ENCODE measurements at regions not wholly inside any gene's neighbourhood (a gene's known extent, or its start where the extent isn't known, plus 50 kb on each side); places are given as distances from the start of the nearest gene placed in this dataset.

DNA sequence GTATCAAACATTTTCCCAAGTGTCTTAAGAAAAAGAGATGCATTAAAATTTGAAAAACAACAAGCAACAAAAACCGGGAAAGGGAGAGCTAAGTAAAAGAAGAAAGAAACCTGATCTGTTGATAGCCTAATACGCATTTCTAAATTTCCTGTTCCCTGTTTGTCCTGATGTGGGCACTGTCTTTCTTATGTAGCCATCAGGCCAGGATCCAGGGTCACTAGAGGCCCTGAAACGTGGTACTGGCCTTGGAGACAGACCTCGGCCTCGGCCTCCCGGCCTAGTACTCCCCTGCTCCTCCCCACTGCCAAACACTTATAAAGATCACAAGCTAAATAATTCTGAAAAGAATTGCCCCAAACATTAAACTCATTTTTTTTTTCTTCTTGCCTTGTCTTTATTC lies 547.2 kb downstream of the IRX1 start:
- H3K9me3 Mint-ChIP-seq (ENCODE audit: unreplicated experiment) = peaks cover 2% of the 10 kb centered on the region
- peaks cover 4% of the 10 kb centered on the region for H3K4me1 Mint-ChIP-seq (ENCODE audit: low read depth, unreplicated experiment)
- TF ChIP-seq, protein P1, sequence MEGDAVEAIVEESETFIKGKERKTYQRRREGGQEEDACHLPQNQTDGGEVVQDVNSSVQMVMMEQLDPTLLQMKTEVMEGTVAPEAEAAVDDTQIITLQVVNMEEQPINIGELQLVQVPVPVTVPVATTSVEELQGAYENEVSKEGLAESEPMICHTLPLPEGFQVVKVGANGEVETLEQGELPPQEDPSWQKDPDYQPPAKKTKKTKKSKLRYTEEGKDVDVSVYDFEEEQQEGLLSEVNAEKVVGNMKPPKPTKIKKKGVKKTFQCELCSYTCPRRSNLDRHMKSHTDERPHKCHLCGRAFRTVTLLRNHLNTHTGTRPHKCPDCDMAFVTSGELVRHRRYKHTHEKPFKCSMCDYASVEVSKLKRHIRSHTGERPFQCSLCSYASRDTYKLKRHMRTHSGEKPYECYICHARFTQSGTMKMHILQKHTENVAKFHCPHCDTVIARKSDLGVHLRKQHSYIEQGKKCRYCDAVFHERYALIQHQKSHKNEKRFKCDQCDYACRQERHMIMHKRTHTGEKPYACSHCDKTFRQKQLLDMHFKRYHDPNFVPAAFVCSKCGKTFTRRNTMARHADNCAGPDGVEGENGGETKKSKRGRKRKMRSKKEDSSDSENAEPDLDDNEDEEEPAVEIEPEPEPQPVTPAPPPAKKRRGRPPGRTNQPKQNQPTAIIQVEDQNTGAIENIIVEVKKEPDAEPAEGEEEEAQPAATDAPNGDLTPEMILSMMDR (IDR thresholded peaks at IDR 0.05; ENCODE audit: partially characterized antibody, unreplicated experiment) = no peak
- no peaks in the 10 kb centered on the region for H3K27me3 Mint-ChIP-seq (ENCODE audit: unreplicated experiment)
- H3K4me3 Mint-ChIP-seq (ENCODE audit: unreplicated experiment) = no peak overlapping the region
- no peaks in the 10 kb centered on the region for H3K36me3 Mint-ChIP-seq (ENCODE audit: unreplicated experiment)
- DNase-seq = no peak
- no peak overlapping the region for H3K27ac Mint-ChIP-seq (ENCODE audit: unreplicated experiment)

DNA sequence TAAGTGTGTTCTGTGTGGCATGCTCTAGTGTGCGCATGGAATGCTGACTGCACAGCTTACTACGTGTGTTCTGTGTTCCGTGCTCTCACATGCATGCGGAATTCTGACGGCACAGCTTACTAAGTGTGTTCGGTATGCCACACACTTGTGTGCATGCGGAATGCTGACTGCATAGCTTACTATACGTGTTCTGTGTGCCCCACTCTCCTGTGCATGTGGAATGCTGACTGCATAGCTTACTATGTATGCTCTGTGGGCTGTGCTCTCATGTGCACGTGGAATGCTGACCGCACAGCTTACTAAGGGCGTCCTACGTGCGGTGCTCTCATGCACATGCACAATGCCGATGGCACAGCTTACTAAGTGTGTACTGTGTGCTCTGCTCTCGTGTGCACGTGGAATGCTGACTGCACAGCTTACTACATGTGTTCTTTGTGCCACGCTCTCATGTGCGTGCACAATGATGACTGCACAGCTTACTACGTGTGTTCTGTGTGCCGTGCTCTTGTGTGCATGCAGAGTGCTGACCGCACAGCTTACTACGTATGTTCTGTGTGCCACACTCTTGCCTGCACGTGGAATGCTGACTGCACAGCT lies 548.9 kb downstream of the IRX1 start:
- TF ChIP-seq, protein P1 (IDR thresholded peaks at IDR 0.05; ENCODE audit: partially characterized antibody, unreplicated experiment) = no peak
- Mint-ChIP-seq H3K9me3 (ENCODE audit: unreplicated experiment) (peaks cover 2% of the 10 kb centered on the region), H3K36me3 (ENCODE audit: unreplicated experiment) (no peaks in the 10 kb centered on the region), H3K4me1 (ENCODE audit: low read depth, unreplicated experiment) (peaks cover 4% of the 10 kb centered on the region), H3K27me3 (ENCODE audit: unreplicated experiment) (no peaks in the 10 kb centered on the region), H3K4me3 (ENCODE audit: unreplicated experiment) (no peak overlapping the region), H3K27ac (ENCODE audit: unreplicated experiment) (no peak overlapping the region)
- no peak for DNase-seq

DNA sequence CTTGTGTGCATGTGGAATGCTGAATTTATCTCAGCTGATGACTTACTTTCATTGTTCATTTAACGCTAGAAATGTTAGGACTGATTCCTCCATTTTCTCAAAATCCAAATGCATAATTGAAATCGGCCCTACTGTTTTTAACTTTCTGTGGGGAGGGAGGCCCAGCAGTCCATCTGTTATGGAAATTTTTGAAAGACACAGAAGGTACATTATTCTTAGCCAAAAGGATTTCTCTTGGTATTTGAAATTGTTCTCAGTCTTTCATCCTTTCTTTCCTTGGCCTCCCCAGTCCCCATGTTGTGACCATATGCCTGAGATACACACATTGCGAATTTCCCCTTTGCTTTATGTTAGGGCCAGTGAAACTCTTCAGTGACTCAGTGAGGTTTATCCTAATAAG lies 549.9 kb downstream of the IRX1 start:
- Mint-ChIP-seq H3K36me3 (ENCODE audit: unreplicated experiment) (no peaks in the 10 kb centered on the region), H3K27ac (ENCODE audit: unreplicated experiment) (no peak overlapping the region), H3K4me3 (ENCODE audit: unreplicated experiment) (no peak overlapping the region), H3K4me1 (ENCODE audit: low read depth, unreplicated experiment) (peaks cover 8% of the 10 kb centered on the region), H3K9me3 (ENCODE audit: unreplicated experiment) (peaks cover 2% of the 10 kb centered on the region), H3K27me3 (ENCODE audit: unreplicated experiment) (no peaks in the 10 kb centered on the region)
- TF ChIP-seq, protein P1 (IDR thresholded peaks at IDR 0.05; ENCODE audit: partially characterized antibody, unreplicated experiment) = no peak
- no peak for DNase-seq

DNA sequence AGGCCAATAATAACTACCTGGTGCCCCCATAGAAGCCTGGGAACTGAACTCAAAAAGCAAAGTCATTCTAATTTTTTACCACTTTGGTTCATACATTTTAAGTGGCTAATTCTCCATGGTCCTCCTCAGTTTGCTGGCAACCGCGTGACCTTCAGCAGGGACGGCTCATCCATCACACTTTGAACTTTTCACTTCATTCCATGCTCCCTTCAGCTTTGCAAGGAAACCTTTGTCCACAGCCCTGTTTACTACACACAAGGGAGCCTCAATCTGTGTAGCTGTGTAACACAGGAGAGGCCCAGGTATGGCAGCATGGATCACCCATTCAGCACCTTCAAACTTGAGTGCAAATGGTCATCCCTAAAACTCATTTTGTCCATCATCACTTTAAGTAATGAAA lies 552.4 kb downstream of the IRX1 start:
- no peaks in the 10 kb centered on the region for H3K36me3 Mint-ChIP-seq (ENCODE audit: unreplicated experiment)
- H3K27ac Mint-ChIP-seq (ENCODE audit: unreplicated experiment) = no peak overlapping the region
- no peaks in the 10 kb centered on the region for H3K9me3 Mint-ChIP-seq (ENCODE audit: unreplicated experiment)
- H3K27me3 Mint-ChIP-seq (ENCODE audit: unreplicated experiment) = no peaks in the 10 kb centered on the region
- TF ChIP-seq, protein P1 (IDR thresholded peaks at IDR 0.05; ENCODE audit: partially characterized antibody, unreplicated experiment) = no peak
- H3K4me1 Mint-ChIP-seq (ENCODE audit: low read depth, unreplicated experiment) = peaks cover 8% of the 10 kb centered on the region
- DNase-seq = no peak
- no peak overlapping the region for H3K4me3 Mint-ChIP-seq (ENCODE audit: unreplicated experiment)

GRCh38 chr5:4150067-4150466 lies 554.4 kb downstream of the IRX1 start:
- DNase-seq = no peak
- no peak overlapping the region for H3K27ac Mint-ChIP-seq (ENCODE audit: unreplicated experiment)
- H3K27me3 Mint-ChIP-seq (ENCODE audit: unreplicated experiment) = no peaks in the 10 kb centered on the region
- no peak overlapping the region for H3K4me3 Mint-ChIP-seq (ENCODE audit: unreplicated experiment)
- no peaks in the 10 kb centered on the region for H3K9me3 Mint-ChIP-seq (ENCODE audit: unreplicated experiment)
- no peaks in the 10 kb centered on the region for H3K36me3 Mint-ChIP-seq (ENCODE audit: unreplicated experiment)
- H3K4me1 Mint-ChIP-seq (ENCODE audit: low read depth, unreplicated experiment) = peaks cover 5% of the 10 kb centered on the region
- TF ChIP-seq, protein P1 (IDR thresholded peaks at IDR 0.05; ENCODE audit: partially characterized antibody, unreplicated experiment) = no peak

All from glutamatergic neuron (in vitro differentiated cells).